ENCODE measurements at regions not wholly inside any gene's neighbourhood (a gene's known extent, or its start where the extent isn't known, plus 50 kb on each side); places are given as distances from the start of the nearest gene placed in this dataset.
A peak's percentile ranks its signal among the peaks of the same experiment; 100 is the strongest.

DNA sequence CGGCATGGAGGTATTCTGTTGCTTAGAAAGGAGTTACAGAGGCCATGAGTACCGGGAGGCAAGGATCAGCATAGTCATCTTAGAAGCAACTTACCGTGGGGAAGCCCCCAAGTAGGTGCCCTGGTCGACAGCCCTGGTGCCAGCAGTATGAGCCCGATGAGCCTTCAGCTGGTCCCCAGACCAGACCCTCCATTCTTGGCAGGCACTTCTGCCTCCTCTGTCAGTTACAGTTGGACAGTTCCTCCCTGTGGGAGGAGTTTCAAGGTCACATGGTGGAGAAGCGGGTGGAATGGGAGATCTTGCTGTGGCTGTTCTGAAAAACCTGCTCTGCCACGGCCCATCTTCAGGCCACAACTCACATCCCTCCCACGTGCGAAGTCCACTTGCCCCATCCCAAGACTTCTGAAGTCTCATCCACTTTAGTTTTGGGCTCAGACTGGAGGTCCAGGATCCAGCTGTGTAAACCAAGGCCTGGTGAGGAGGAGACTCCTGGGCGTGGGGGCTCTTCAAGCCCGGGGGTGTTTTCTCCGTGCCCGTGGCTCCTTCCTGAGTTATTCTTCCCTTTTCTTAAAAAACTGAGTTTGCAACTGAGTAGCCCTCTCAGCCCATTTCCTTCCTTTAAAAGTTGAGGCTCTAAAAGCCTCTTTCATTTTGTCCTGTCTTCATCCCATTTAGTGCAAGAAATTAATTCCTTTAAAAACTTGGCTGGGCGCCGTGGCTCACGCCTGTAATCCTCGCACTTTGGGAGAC lies 133.5 kb downstream of the SEC14L1 start:
- Mint-ChIP-seq H3K4me3 (no peak overlapping the region), H3K4me1 (peaks cover 1% of the 10 kb centered on the region; the same call in 1 of the 2 replicates), H3K9me3 (peaks cover 5% of the 10 kb centered on the region; the same call in 1 of the 2 replicates), H3K27me3 (ENCODE audit: low read depth) (peaks cover 2% of the 10 kb centered on the region), H3K27ac (no peak overlapping the region), H3K36me3 (no peaks in the 10 kb centered on the region)
- ChIA-PET CTCF (interaction anchor here (0.6 kb wide), 1 partner anchor 1049 kb away, joined by 4 read pairs; no protein-coding TSS in a partner anchor), POLR2A (interaction anchor here (0.6 kb wide), 1 partner anchor 138 kb away, joined by 3 read pairs; no protein-coding TSS in a partner anchor)
- ATAC-seq (no peak), DNase-seq (ENCODE audit: low spot score) (no peak)
- TF ChIP-seq, protein P1, sequence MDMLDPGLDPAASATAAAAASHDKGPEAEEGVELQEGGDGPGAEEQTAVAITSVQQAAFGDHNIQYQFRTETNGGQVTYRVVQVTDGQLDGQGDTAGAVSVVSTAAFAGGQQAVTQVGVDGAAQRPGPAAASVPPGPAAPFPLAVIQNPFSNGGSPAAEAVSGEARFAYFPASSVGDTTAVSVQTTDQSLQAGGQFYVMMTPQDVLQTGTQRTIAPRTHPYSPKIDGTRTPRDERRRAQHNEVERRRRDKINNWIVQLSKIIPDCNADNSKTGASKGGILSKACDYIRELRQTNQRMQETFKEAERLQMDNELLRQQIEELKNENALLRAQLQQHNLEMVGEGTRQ (CRISPR knock-in tag; IDR thresholded peaks at IDR 0.05): peak; percentile 64
- 0 out of 2 replicates have a peak, but pooled peaks have one; percentile 23 for TF ChIP-seq USF1 (CRISPR knock-in tag; IDR thresholded peaks at IDR 0.05)
- no peak for TF ChIP-seq ETV6 (CRISPR knock-in tag; IDR thresholded peaks at IDR 0.05)
- TF ChIP-seq FOXP1 (CRISPR knock-in tag; IDR thresholded peaks at IDR 0.05; ENCODE audit: borderline replicate concordance): no peak

GRCh38 chr17:77279448-77280303 lies 138.9 kb downstream of the SEC14L1 start:
- Mint-ChIP-seq H3K4me1 (peaks cover 36% of the 10 kb centered on the region), H3K4me3 (peak overlapping the region; percentile 83), H3K27ac (no peak overlapping the region), H3K27me3 (ENCODE audit: low read depth) (peaks cover 26% of the 10 kb centered on the region), H3K9me3 (no peaks in the 10 kb centered on the region), H3K36me3 (no peaks in the 10 kb centered on the region; the same call in 1 of the 2 replicates)
- peak; percentile 6; the same call in 1 of the 2 replicates for ATAC-seq
- CTCF ChIA-PET: interaction anchor here (1.0 to 2.9 kb wide), 4 partner anchors 12 to 410 kb away, joined by 3 to 10 read pairs (median 6); no protein-coding TSS in a partner anchor
- POLR2A ChIA-PET: interaction anchor here (0.8 kb wide), 1 partner anchor 145 kb away, joined by 3 read pairs; no protein-coding TSS in a partner anchor
- TF ChIP-seq GABPB1 (CRISPR knock-in tag; IDR thresholded peaks at IDR 0.05) (peak; percentile 76), ARID4B (CRISPR knock-in tag; IDR thresholded peaks at IDR 0.05; ENCODE audit: borderline replicate concordance) (no peak)
- DNase-seq (ENCODE audit: low spot score): no peak

GRCh38 chr17:77280304-77281121 lies 139.7 kb downstream of the SEC14L1 start:
- no peaks in the 10 kb centered on the region for H3K9me3 Mint-ChIP-seq
- H3K4me3 Mint-ChIP-seq: peak overlapping the region; percentile 83
- H3K4me1 Mint-ChIP-seq: peaks cover 36% of the 10 kb centered on the region
- ATAC-seq (peak; percentile 7), DNase-seq (ENCODE audit: low spot score) (peak; percentile 45)
- H3K27ac Mint-ChIP-seq: no peak overlapping the region
- peaks cover 26% of the 10 kb centered on the region for H3K27me3 Mint-ChIP-seq (ENCODE audit: low read depth)
- ChIA-PET CTCF (interaction anchor here (0.6 to 2.9 kb wide), 8 partner anchors 13 to 192 kb away, joined by 3 to 10 read pairs (median 5); no protein-coding TSS in a partner anchor), POLR2A (interaction anchor here (0.8 kb wide), 1 partner anchor 145 kb away, joined by 3 read pairs; no protein-coding TSS in a partner anchor)
- H3K36me3 Mint-ChIP-seq: no peaks in the 10 kb centered on the region; the same call in 1 of the 2 replicates
- no peak for TF ChIP-seq FOXK1 (CRISPR knock-in tag; IDR thresholded peaks at IDR 0.05)
- TF ChIP-seq NR3C1 (CRISPR knock-in tag; conservative IDR thresholded peaks at IDR 0.05; ENCODE audit: low read depth): no peak
- TF ChIP-seq GTF2I (CRISPR knock-in tag; conservative IDR thresholded peaks at IDR 0.05): peak; percentile 55; the same call in 1 of the 2 replicates
- TF ChIP-seq, protein P2, sequence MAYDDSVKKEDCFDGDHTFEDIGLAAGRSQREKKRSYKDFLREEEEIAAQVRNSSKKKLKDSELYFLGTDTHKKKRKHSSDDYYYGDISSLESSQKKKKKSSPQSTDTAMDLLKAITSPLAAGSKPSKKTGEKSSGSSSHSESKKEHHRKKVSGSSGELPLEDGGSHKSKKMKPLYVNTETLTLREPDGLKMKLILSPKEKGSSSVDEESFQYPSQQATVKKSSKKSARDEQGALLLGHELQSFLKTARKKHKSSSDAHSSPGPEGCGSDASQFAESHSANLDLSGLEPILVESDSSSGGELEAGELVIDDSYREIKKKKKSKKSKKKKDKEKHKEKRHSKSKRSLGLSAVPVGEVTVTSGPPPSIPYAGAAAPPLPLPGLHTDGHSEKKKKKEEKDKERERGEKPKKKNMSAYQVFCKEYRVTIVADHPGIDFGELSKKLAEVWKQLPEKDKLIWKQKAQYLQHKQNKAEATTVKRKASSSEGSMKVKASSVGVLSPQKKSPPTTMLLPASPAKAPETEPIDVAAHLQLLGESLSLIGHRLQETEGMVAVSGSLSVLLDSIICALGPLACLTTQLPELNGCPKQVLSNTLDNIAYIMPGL (CRISPR knock-in tag; IDR thresholded peaks at IDR 0.05): no peak
- TF ChIP-seq, protein P3, sequence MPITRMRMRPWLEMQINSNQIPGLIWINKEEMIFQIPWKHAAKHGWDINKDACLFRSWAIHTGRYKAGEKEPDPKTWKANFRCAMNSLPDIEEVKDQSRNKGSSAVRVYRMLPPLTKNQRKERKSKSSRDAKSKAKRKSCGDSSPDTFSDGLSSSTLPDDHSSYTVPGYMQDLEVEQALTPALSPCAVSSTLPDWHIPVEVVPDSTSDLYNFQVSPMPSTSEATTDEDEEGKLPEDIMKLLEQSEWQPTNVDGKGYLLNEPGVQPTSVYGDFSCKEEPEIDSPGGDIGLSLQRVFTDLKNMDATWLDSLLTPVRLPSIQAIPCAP (CRISPR knock-in tag; IDR thresholded peaks at IDR 0.05): no peak
- no peak for TF ChIP-seq PRRX2 (CRISPR knock-in tag; IDR thresholded peaks at IDR 0.05)
- no peak for TF ChIP-seq NFATC4 (CRISPR knock-in tag; IDR thresholded peaks at IDR 0.05)
- TF ChIP-seq NR2C2 (CRISPR knock-in tag; IDR thresholded peaks at IDR 0.05): no peak
- TF ChIP-seq TCF7 (CRISPR knock-in tag; IDR thresholded peaks at IDR 0.05; ENCODE audit: low read depth): no peak
- TF ChIP-seq RORB (CRISPR knock-in tag; IDR thresholded peaks at IDR 0.05): no peak
- no peak for TF ChIP-seq ZNF138 (CRISPR knock-in tag; conservative IDR thresholded peaks at IDR 0.05)
- no peak for TF ChIP-seq KAT7 (CRISPR knock-in tag; IDR thresholded peaks at IDR 0.05; ENCODE audit: borderline replicate concordance)
- no peak for TF ChIP-seq TP53 (CRISPR knock-in tag; IDR thresholded peaks at IDR 0.05)

Measured in WTC11 (cell line).